ENCODE measurements at regions not wholly inside any gene's neighbourhood (a gene's known extent, or its start where the extent isn't known, plus 50 kb on each side); places are given as distances from the start of the nearest gene placed in this dataset.
"Not testable (repeated sequence)": the region's sequence is repeated elsewhere in the genome, so short reads cannot be mapped to it uniquely, and the experiment has no call there.

DNA sequence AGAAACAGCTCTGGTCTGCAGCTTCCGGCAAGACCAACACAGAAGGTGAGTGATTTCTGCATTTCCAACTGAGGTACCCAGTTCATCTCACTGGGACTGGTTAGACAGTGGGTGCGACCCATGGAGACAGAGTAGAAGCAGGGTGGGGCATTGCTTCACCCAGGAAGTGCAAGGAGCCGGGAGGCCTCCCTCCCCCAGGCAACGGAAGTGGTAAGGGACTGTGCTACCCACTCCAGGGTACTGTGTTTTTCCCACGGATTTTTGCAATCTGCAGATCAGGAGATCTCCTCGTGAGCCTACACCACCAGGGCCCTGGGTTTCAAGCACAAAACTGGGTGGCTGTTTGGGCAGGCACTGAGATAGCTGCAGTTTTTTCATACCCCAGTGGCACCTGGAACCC is 929.9 kb downstream of the SLITRK1 start:
- not testable (repeated sequence) for H3K4me3 ChIP-seq (ENCODE audit: low read depth, low read length); H3K79me2 ChIP-seq (ENCODE audit: control insufficient read depth, insufficient read depth, low read length, unreplicated experiment); H3K36me3 ChIP-seq (ENCODE audit: insufficient read depth, low read length); H2AFZ ChIP-seq (ENCODE audit: low read length, unreplicated experiment); H3K27ac ChIP-seq (ENCODE audit: low read depth, low read length); H3K4me1 ChIP-seq (ENCODE audit: control insufficient read depth, insufficient read depth, low read length, unreplicated experiment); H3K27me3 ChIP-seq (ENCODE audit: insufficient read depth, low read length)

GRCh38 chr13:82947683-82948082 is 934.6 kb downstream of the SLITRK1 start:
- Histone ChIP-seq H3K36me3 (ENCODE audit: insufficient read depth, low read length) (no peaks in the 10 kb centered on the region), H3K4me1 (ENCODE audit: control insufficient read depth, insufficient read depth, low read length, unreplicated experiment) (peaks cover 9% of the 10 kb centered on the region), H2AFZ (ENCODE audit: low read length, unreplicated experiment) (no peak overlapping the region), H3K79me2 (ENCODE audit: control insufficient read depth, insufficient read depth, low read length, unreplicated experiment) (no peaks in the 10 kb centered on the region), H3K27me3 (ENCODE audit: insufficient read depth, low read length) (no peaks in the 10 kb centered on the region), H3K4me3 (ENCODE audit: low read depth, low read length) (no peak overlapping the region), H3K27ac (ENCODE audit: low read depth, low read length) (no peak overlapping the region)

GRCh38 chr13:82947191-82947621 is 935.1 kb downstream of the SLITRK1 start:
- no peaks in the 10 kb centered on the region for H3K36me3 ChIP-seq (ENCODE audit: insufficient read depth, low read length)
- no peaks in the 10 kb centered on the region for H3K79me2 ChIP-seq (ENCODE audit: control insufficient read depth, insufficient read depth, low read length, unreplicated experiment)
- H3K4me1 ChIP-seq (ENCODE audit: control insufficient read depth, insufficient read depth, low read length, unreplicated experiment): peaks cover 9% of the 10 kb centered on the region
- H2AFZ ChIP-seq (ENCODE audit: low read length, unreplicated experiment): no peak overlapping the region
- no peak overlapping the region for H3K4me3 ChIP-seq (ENCODE audit: low read depth, low read length)
- H3K27me3 ChIP-seq (ENCODE audit: insufficient read depth, low read length): no peaks in the 10 kb centered on the region
- H3K27ac ChIP-seq (ENCODE audit: low read depth, low read length): no peak overlapping the region

DNA sequence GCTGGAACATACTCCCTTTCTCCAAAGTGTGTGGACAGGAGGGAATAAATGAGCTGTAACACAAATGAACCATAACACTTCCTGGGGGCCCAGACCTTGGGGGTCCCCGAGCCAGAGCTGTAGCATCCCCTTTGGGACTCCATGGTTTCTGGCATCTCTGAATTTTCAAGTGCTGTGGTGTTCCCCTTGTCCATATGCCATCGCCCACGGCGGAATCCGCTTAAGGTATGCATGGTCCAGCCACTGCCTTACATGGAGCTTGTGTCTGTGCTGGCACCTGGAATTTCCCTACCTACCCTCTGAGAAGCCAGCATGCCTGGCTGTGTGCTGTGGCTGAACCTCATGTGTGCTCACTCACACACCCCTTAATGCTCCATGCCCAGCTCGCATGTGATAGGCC is 943.6 kb downstream of the SLITRK1 start:
- Histone ChIP-seq H3K4me3 (ENCODE audit: low read depth, low read length) (no peak overlapping the region), H3K4me1 (ENCODE audit: control insufficient read depth, insufficient read depth, low read length, unreplicated experiment) (no peaks in the 10 kb centered on the region), H3K36me3 (ENCODE audit: insufficient read depth, low read length) (no peaks in the 10 kb centered on the region), H3K27me3 (ENCODE audit: insufficient read depth, low read length) (no peaks in the 10 kb centered on the region), H3K27ac (ENCODE audit: low read depth, low read length) (no peak overlapping the region), H2AFZ (ENCODE audit: low read length, unreplicated experiment) (no peak overlapping the region), H3K79me2 (ENCODE audit: control insufficient read depth, insufficient read depth, low read length, unreplicated experiment) (no peaks in the 10 kb centered on the region)

- Histone ChIP-seq H3K79me2 (ENCODE audit: control insufficient read depth, insufficient read depth, low read length, unreplicated experiment) (no peaks in the 10 kb centered on the region), H3K36me3 (ENCODE audit: insufficient read depth, low read length) (no peaks in the 10 kb centered on the region), H3K27me3 (ENCODE audit: insufficient read depth, low read length) (no peaks in the 10 kb centered on the region), H3K4me3 (ENCODE audit: low read depth, low read length) (no peak overlapping the region), H2AFZ (ENCODE audit: low read length, unreplicated experiment) (no peak overlapping the region), H3K4me1 (ENCODE audit: control insufficient read depth, insufficient read depth, low read length, unreplicated experiment) (no peaks in the 10 kb centered on the region), H3K27ac (ENCODE audit: low read depth, low read length) (no peak overlapping the region)
Measured at GRCh38 chr13:82934000-82934399, 948.3 kb downstream of the SLITRK1 start.

DNA sequence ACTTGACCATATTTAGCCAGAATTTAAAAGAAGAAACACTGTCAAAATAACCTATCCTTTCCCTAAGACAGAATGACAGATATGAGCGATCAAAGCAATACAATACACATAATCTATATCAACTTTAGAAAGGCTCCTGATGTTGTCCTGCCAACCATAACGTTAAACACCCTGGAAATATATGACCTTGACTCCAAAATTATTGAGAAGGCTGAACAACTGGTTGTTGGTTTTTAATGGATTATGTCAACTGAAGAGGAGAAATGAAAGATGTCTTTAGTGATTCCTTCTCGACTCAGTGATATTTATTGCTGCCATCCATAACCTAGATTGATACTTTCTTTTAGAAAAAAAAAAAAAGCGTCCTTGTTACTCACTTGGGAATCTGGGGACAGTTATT is 957.2 kb downstream of the SLITRK1 start:
- H3K4me3 ChIP-seq (ENCODE audit: low read depth, low read length): no peak overlapping the region
- no peak overlapping the region for H2AFZ ChIP-seq (ENCODE audit: low read length, unreplicated experiment)
- no peaks in the 10 kb centered on the region for H3K4me1 ChIP-seq (ENCODE audit: control insufficient read depth, insufficient read depth, low read length, unreplicated experiment)
- H3K27ac ChIP-seq (ENCODE audit: low read depth, low read length): no peak overlapping the region
- no peaks in the 10 kb centered on the region for H3K79me2 ChIP-seq (ENCODE audit: control insufficient read depth, insufficient read depth, low read length, unreplicated experiment)
- no peaks in the 10 kb centered on the region for H3K27me3 ChIP-seq (ENCODE audit: insufficient read depth, low read length)
- H3K36me3 ChIP-seq (ENCODE audit: insufficient read depth, low read length): no peaks in the 10 kb centered on the region

DNA sequence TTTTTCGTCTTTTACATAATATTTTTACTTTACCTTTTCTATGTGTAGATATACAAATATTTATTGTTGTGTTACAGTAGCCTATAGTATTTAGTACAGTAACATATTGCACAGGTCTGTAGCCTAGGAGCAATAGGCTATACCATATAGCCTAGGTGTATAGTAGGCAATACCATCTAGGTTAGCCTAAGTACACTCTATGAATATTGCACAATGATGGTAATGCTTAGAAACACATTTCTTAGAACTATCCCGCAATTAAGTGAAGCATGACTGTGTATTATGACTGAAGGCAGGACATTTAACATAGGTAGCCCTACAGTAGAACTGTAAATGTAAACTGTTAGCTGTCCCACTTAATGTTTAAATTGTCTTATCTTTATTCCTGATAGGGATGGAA is 964.3 kb downstream of the SLITRK1 start:
- H3K4me1 ChIP-seq (ENCODE audit: control insufficient read depth, insufficient read depth, low read length, unreplicated experiment): no peaks in the 10 kb centered on the region

DNA sequence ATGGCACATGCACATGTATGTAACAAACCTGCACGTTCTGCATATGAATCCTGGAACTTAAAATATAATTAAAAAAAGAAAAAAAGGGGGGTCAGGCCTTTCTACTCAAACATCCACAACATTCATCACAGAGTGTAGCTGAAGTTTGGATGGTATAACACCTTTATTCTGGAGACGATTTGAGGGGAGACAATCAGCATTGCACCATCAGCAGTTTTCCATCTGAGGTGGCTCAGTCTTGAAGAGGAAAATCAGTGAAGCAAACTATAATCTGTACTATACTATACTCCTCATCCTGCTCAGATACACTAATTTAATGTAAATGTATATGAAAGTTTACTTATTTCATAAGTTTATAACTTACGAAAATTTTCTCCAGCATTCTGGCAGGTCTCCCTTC is 969.7 kb downstream of the SLITRK1 start:
- H3K79me2 ChIP-seq (ENCODE audit: control insufficient read depth, insufficient read depth, low read length, unreplicated experiment): no peaks in the 10 kb centered on the region
- no peak overlapping the region for H2AFZ ChIP-seq (ENCODE audit: low read length, unreplicated experiment)
- no peaks in the 10 kb centered on the region for H3K36me3 ChIP-seq (ENCODE audit: insufficient read depth, low read length)
- no peaks in the 10 kb centered on the region for H3K4me1 ChIP-seq (ENCODE audit: control insufficient read depth, insufficient read depth, low read length, unreplicated experiment)
- no peak overlapping the region for H3K4me3 ChIP-seq (ENCODE audit: low read depth, low read length)
- no peak overlapping the region for H3K27ac ChIP-seq (ENCODE audit: low read depth, low read length)
- H3K27me3 ChIP-seq (ENCODE audit: insufficient read depth, low read length): no peaks in the 10 kb centered on the region

More for the DNA sequence above, 964.3 kb downstream of the SLITRK1 start:
- no peaks in the 10 kb centered on the region for H3K27me3 ChIP-seq (ENCODE audit: insufficient read depth, low read length)
- H3K79me2 ChIP-seq (ENCODE audit: control insufficient read depth, insufficient read depth, low read length, unreplicated experiment): no peaks in the 10 kb centered on the region
- no peak overlapping the region for H3K4me3 ChIP-seq (ENCODE audit: low read depth, low read length)
- no peak overlapping the region for H2AFZ ChIP-seq (ENCODE audit: low read length, unreplicated experiment)
- no peak overlapping the region for H3K27ac ChIP-seq (ENCODE audit: low read depth, low read length)
- H3K36me3 ChIP-seq (ENCODE audit: insufficient read depth, low read length): no peaks in the 10 kb centered on the region

GRCh38 chr13:82905071-82905470 is 977.2 kb downstream of the SLITRK1 start:
- Histone ChIP-seq H3K27ac (ENCODE audit: low read depth, low read length) (no peak overlapping the region), H3K4me1 (ENCODE audit: control insufficient read depth, insufficient read depth, low read length, unreplicated experiment) (no peaks in the 10 kb centered on the region), H3K4me3 (ENCODE audit: low read depth, low read length) (no peak overlapping the region), H3K79me2 (ENCODE audit: control insufficient read depth, insufficient read depth, low read length, unreplicated experiment) (no peaks in the 10 kb centered on the region), H3K36me3 (ENCODE audit: insufficient read depth, low read length) (no peaks in the 10 kb centered on the region), H2AFZ (ENCODE audit: low read length, unreplicated experiment) (no peak overlapping the region), H3K27me3 (ENCODE audit: insufficient read depth, low read length) (no peaks in the 10 kb centered on the region)

- no peak overlapping the region for H3K4me3 ChIP-seq (ENCODE audit: low read depth, low read length)
- no peaks in the 10 kb centered on the region for H3K4me1 ChIP-seq (ENCODE audit: control insufficient read depth, insufficient read depth, low read length, unreplicated experiment)
- no peak overlapping the region for H2AFZ ChIP-seq (ENCODE audit: low read length, unreplicated experiment)
- no peaks in the 10 kb centered on the region for H3K27me3 ChIP-seq (ENCODE audit: insufficient read depth, low read length)
- no peak overlapping the region for H3K27ac ChIP-seq (ENCODE audit: low read depth, low read length)
- no peaks in the 10 kb centered on the region for H3K79me2 ChIP-seq (ENCODE audit: control insufficient read depth, insufficient read depth, low read length, unreplicated experiment)
- H3K36me3 ChIP-seq (ENCODE audit: insufficient read depth, low read length): no peaks in the 10 kb centered on the region
Measured at GRCh38 chr13:82900453-82900852, 981.8 kb downstream of the SLITRK1 start.

DNA sequence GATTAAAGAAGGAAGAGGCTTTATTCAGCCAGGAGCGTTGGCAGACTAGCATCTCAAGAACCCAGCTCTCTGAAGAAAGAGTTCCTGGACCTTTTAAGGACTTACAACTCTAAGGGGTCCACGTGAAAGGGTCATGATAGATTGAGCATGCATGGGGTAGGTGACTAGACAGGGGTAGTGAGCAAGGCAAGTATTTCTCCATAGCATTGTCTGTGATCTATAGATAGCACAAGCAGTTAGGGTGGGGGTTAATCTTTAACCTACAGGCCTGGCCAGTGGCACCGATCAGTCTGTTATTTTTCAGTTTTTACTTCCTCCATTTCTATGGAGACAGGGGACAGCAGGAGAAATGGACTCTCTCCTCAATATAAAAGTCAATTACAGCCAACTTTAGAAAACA is 983.7 kb downstream of the SLITRK1 start:
- H3K4me1 ChIP-seq (ENCODE audit: control insufficient read depth, insufficient read depth, low read length, unreplicated experiment): no peaks in the 10 kb centered on the region
- no peaks in the 10 kb centered on the region for H3K79me2 ChIP-seq (ENCODE audit: control insufficient read depth, insufficient read depth, low read length, unreplicated experiment)
- no peaks in the 10 kb centered on the region for H3K27me3 ChIP-seq (ENCODE audit: insufficient read depth, low read length)
- H3K36me3 ChIP-seq (ENCODE audit: insufficient read depth, low read length): no peaks in the 10 kb centered on the region
- H3K27ac ChIP-seq (ENCODE audit: low read depth, low read length): no peak overlapping the region
- no peak overlapping the region for H3K4me3 ChIP-seq (ENCODE audit: low read depth, low read length)
- H2AFZ ChIP-seq (ENCODE audit: low read length, unreplicated experiment): no peak overlapping the region

Data from ACC112 (cell line).